Activated T-cell treated with anti-CD3 and anti-CD28 coated beads, Interleukin-2, amount 50 U/mL, for 1 hour (primary cell): ENCODE measurements at regions not wholly inside any gene's neighbourhood (a gene's known extent, or its start where the extent isn't known, plus 50 kb on each side); places are given as distances from the start of the nearest gene placed in this dataset.

Source experiments
- DNase-seq: peaks from one replicate; pipeline ENCODE4 v3.0.0-alpha.2; 2020

- DNase-seq: no peak
Measured at GRCh38 chr18:68330658-68331057, 384.2 kb downstream of the TMX3 start.

- DNase-seq: no peak
Measured at GRCh38 chr18:68323921-68324320, 391.0 kb downstream of the TMX3 start.

GRCh38 chr18:68316636-68317035 is 398.3 kb downstream of the TMX3 start:
- DNase-seq: no peak

DNA sequence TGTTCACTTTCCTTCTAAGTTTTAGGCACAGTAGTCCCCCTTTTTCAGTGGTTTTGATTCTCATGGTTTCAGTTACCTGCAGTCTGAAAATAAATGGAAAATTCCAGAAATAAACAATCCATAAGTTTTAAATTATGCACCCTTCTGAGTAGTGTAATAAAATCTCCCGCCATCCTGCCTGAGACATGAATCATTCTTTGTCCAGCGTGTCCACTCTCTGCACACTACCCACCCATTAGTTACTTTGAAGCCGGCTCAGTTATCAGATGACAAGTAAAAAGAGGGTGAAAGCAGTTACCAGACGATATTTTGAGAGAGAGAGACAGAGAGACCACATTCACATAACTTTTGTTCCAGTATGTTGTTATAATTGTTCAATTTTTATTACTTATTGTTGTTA is 400.5 kb downstream of the TMX3 start:
- no peak for DNase-seq

- DNase-seq: no peak
Measured at GRCh38 chr18:68301441-68301840, 413.5 kb downstream of the TMX3 start.

GRCh38 chr18:68299906-68300305 is 415.0 kb downstream of the TMX3 start:
- DNase-seq: no peak

GRCh38 chr18:68298330-68298729 is 416.6 kb downstream of the TMX3 start:
- no peak for DNase-seq

GRCh38 chr18:68288408-68288807 is 426.5 kb downstream of the TMX3 start:
- no peak for DNase-seq

- no peak for DNase-seq
Measured at GRCh38 chr18:68284236-68284780, 430.6 kb downstream of the TMX3 start.

GRCh38 chr18:68283834-68284233 is 431.1 kb downstream of the TMX3 start:
- DNase-seq: no peak

DNA sequence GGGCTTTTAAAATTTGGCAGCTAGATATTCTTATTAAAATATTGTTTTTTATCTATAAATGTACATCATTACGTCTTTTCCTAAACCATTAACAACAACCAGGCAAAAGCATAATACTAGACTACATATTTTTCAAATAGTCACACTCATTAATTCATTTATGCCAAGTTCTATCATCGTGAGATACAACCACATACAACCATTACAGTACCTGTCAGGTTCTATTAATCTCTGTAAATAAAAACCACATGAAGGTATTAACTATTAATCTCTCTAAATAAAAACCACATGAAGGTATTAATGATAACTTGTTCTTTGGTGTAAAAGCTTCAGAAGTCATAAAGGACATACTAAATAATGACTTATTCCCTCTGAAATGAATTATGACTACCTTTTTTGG is 432.7 kb downstream of the TMX3 start:
- DNase-seq: no peak

DNA sequence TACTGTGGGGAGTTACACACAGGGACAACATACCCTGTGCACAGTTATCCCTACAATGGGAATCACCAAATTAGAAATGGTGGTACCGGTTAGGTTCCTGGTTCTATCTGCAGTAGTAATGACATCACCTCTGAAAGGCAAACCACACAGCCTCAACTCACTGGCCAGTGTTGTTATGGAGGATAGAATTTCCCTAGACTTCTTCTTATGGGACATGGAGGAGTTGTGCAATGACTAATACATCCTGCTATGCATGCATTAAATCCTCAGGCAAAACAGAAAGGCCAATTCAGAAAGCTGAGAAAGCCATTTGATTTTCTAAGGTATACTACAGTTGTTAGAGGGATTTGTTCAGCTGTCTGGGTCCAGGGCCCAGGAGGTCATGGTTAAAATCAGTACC is 439.3 kb downstream of the TMX3 start:
- no peak for DNase-seq

DNA sequence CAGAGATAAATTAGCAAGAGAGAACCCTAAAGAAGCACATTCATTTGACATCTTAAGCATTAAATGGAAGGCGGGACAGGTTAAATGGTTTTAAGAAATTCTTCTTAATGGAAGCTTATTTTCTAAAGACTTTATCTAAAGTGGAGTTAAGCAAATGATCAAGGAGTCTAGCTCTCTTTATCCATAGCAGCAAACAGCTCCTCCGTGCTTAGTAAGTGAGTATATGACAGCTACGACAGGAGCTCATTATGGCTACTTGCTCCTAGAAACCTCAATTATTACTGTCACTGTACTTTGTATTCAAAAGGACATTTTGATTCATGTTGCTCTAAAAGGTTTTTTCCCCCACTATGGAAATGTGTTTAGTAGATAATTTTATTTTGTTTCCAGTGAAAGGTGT is 444.9 kb downstream of the TMX3 start:
- no peak for DNase-seq

- no peak for DNase-seq
Measured at GRCh38 chr18:68267583-68267982, 447.3 kb downstream of the TMX3 start.

DNA sequence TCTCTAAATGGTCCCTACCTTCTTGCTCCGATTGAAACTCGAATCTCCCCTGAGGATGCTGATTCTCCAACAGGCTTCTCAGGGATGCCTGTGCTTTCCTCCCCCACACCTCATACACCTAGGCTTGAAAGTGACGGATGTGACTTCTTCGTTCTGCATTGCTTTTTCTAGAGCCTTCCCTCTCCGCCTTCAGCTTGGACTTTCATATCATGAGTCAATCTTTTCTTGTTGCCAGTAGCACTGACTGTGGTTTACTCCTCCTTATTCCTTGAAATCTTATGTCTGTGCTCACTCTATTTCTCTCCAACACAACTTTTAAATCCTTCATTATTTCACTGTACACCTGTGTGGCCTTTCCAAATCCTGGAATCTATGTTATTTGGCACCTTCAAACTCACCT is 451.4 kb downstream of the TMX3 start:
- DNase-seq: no peak

DNA sequence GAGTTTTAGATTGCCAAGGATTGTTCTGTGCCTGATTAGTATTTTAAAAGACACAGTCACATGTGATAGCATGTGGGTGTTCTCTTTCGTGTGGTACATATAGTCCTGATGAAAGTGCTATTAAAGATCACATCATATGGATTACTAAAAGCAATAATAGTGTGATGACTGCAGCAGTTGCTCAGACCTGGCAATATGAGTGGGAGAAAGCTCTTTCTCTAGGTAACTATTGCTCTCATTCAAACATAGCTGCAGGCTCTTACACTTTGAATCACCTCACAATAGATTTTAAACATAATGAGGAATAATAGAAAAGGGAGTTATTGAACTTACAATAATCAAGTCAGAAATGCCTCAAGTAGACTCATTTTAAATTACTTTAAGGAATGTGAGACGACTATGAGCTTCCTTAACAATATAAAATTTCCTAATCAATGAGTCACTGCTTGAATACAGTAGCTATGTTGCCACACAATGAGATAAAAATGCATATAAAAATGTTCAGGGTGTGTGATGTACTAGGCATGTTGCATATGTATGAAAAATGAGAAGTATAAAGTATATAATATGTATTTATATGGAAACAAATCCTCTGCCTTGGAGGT is 452.1 kb downstream of the TMX3 start:
- no peak for DNase-seq

DNA sequence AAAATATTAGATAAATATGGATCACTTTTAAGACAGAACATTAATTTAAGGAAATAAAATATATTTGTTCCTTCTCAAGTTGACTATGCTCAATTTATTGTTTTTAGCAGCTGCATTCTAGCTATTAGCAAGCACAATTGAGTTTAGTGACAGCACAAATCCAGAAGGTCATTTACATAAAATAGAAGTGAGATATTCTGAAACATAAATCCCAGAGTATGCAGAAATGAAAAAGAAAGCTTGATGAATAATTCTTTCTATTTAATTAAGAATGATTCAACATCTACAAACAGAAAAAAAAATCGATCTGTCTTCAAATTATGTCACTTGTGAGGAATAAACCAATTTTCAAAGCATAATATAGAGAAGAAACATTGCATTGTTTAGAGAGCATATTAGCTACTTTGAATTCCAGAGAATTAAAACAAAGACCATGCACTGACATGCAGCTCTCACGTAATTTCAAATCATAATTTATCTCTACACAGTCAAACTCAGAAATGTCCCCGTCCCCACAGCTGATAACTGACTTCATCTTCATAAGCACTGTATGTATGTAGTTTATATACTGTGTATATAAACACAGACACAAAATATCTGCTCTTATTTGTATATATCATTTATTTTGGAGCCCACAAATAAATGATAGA is 458.4 kb downstream of the TMX3 start:
- no peak for DNase-seq

DNA sequence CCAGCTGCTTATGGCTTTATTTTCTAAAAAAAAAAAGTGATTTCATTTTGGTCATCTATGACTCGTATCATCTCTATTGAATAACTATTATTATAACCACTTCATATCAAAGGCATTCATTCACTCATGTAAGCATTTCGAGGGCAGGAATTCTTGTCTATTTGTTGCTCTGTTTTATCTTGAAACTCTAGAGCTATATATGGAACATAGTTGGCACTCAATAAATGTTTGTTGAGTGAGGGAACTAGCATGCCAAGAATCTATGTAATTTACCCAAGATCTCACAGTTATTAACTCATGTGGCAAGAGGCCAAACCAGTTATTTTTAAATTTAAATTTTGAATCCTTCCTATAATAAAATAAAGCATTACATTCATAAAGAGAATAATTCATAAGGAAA is 470.1 kb downstream of the TMX3 start:
- no peak for DNase-seq

DNA sequence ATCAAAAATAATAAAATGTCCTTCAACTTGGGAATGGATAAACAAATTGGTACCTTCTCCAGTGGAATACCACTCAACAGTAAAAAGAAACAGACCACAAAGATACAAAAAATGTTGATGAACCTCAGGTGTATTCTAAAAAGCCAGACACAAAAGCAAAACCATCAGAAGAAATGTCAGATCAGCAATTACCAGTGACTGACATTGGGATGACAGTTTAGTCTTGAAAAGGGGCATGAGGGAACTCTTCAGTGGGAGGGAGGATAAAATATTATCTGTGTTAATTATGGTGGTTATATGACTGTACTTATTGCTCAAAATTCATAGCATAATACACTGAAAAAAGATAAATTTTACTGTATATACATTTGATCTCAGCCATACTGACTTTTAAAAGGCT is 473.0 kb downstream of the TMX3 start:
- no peak for DNase-seq

DNA sequence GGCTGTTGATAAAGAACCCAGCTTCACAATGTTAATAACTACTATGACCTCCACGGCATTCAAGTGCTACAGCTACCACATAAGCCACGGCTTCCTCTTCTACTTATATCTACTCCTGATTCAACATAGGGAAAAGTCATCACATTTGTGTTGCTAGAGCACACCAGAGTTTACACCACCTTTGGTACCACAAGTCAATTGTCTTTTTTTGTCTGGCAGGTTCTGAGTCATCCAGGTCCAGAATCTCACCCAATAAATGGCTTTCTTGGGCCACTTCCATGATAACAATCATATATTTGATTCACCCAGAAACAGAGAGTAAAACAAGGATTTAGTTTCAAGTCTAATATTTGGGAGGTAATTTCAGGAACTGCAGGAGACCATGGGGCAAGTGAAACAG is 480.2 kb downstream of the TMX3 start:
- DNase-seq: no peak

DNA sequence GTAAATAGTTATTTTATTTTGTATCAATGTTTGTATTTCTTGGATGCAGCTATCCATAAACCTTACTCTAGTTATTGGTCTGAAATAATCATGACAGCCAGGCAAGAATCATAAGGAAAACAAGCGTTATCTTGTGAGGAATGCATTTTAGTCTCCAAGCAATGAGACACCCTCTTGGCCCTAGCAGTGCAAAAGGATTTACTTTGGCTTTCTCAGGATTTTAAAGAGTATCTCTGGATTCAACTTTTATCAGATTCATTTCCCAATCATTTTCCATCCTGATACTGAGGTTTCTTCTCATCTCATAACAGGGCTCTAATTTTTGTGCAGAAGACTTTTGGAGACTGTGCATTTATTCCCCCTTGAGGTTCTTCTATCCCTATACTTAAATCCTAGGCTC is 480.8 kb downstream of the TMX3 start:
- DNase-seq: no peak

GRCh38 chr18:68233018-68233417 is 481.9 kb downstream of the TMX3 start:
- DNase-seq: no peak

DNA sequence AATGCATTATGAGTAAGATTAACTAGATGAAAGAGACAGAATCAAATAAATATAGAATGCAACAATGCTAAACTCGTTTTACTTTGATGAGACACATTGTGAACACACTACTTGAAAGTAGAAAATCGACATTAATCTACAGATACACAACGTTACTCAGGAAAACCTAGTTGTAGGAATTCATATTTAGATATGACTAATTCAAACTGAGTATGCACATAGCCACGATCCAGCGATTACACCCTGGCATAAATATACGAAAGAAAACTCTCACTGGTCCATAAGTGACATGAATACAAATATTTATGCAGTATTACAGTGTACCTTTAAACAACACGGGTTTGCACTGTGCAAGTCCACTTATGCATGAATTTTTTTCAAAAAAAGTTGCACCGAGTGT is 485.6 kb downstream of the TMX3 start:
- no peak for DNase-seq

DNA sequence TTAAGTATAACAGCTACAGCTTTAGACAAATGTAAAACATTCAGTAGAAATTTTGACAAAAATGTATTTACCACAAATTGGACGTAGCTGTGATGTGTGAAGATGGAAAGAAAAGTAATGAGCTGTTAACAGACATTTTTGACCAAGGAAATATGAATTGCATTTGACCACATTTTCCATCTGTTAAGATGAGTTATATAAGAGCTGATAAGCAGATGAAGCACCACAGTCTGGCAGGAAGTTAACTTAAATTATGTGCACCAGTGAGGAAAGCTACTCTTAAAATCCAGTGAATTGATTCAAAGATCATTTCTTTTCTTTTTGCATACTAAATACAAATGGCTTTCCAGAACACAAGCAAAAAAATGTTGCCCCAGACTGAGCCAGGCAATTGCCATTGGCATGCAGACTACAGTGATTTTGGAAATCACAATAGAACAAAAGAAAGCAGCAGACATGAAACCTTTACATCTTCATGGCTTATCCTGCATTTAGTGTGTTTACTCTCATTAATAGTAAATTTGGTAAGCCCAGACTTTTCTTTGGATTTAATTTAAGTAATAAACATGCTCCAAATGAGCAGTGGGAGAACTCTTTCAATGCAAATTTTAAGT is 493.7 kb downstream of the TMX3 start:
- no peak for DNase-seq

- DNase-seq: no peak
Measured at GRCh38 chr18:68220458-68220857, 494.4 kb downstream of the TMX3 start.
